Activated CD4-positive, alpha-beta T cell treated with anti-CD3 and anti-CD28 coated beads, Interleukin-2, Interleukin-4, amounts not matched to agents 100 ng/mL and 50 ng/mL, durations not matched to agents 16 hours and 8 hours (primary cell): ENCODE measurements at regions not wholly inside any gene's neighbourhood (a gene's known extent, or its start where the extent isn't known, plus 50 kb on each side); places are given as distances from the start of the nearest gene placed in this dataset.
"Not testable (repeated sequence)": the region's sequence is repeated elsewhere in the genome, so short reads cannot be mapped to it uniquely, and the experiment has no call there.

Experiments used
- DNase-seq: peaks from one replicate; pipeline ENCODE4 v3.0.0-alpha.2; 2020; ENCODE audit warnings: low spot score

- no peak for DNase-seq
These were observed 201.7 kb downstream of the PTH2R start for GRCh38 chr2:208608122-208608835.

GRCh38 chr2:208609166-208609804 is 202.7 kb downstream of the PTH2R start:
- no peak for DNase-seq

- not testable (repeated sequence) for DNase-seq
These were observed 209.1 kb downstream of the PTH2R start for GRCh38 chr2:208615675-208616074.

GRCh38 chr2:208618220-208618619 is 211.6 kb downstream of the PTH2R start:
- DNase-seq: no peak

GRCh38 chr2:208619993-208620392 is 213.4 kb downstream of the PTH2R start:
- DNase-seq: no peak

- DNase-seq: no peak
These were observed 213.9 kb downstream of the PTH2R start for GRCh38 chr2:208620487-208620978.

GRCh38 chr2:208627110-208627884 is 220.7 kb downstream of the PTH2R start:
- DNase-seq: no peak

GRCh38 chr2:208627916-208628315 is 221.3 kb downstream of the PTH2R start:
- DNase-seq: no peak

GRCh38 chr2:208638059-208638458 is 231.5 kb downstream of the PTH2R start:
- no peak for DNase-seq

- no peak for DNase-seq
These were observed 235.7 kb downstream of the PTH2R start for GRCh38 chr2:208642125-208642779.

- no peak for DNase-seq
These were observed 236.6 kb downstream of the PTH2R start for GRCh38 chr2:208643145-208643544.

GRCh38 chr2:208645226-208645625 is 238.6 kb downstream of the PTH2R start:
- DNase-seq: no peak

- no peak for DNase-seq
These were observed 241.8 kb downstream of the PTH2R start for GRCh38 chr2:208648368-208648767.

- DNase-seq: no peak
These were observed 246.8 kb downstream of the PTH2R start for GRCh38 chr2:208653383-208653782.

GRCh38 chr2:208654056-208654455 is 247.5 kb downstream of the PTH2R start:
- DNase-seq: no peak

- no peak for DNase-seq
These were observed 250.9 kb downstream of the PTH2R start for GRCh38 chr2:208657468-208657867.

GRCh38 chr2:208669394-208669793 is 262.8 kb downstream of the PTH2R start:
- DNase-seq: no peak

- DNase-seq: no peak
These were observed 264.7 kb downstream of the PTH2R start for GRCh38 chr2:208671284-208671683.

GRCh38 chr2:208671886-208672680 is 265.5 kb downstream of the PTH2R start:
- DNase-seq: no peak

- DNase-seq: no peak
These were observed 267.0 kb downstream of the PTH2R start for GRCh38 chr2:208673631-208674030.

GRCh38 chr2:208674919-208675318 is 268.3 kb downstream of the PTH2R start:
- no peak for DNase-seq
